ENCODE measurements at regions not wholly inside any gene's neighbourhood (a gene's known extent, or its start where the extent isn't known, plus 50 kb on each side); places are given as distances from the start of the nearest gene placed in this dataset.

DNA sequence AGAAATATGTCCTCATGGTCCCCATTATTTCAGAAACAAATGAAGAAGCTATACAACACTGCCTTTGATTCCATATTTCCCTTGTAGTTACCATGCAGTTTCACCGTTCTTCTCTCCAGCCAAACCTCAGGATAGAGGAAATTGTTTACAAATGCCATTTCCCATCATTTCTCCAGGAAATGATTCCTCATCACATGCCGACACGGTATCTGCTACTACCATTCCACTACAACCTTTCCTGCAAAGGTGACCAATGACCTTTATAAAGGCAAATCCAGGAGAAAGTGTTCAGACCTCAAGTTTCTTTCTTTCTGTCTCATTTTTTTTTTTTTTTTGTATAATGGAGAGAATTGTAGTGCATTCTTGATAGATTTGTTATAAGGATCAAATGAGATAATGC, 460.8 kb upstream of the CDH20 start:
- Histone ChIP-seq H3K9me3 (ENCODE audit: control insufficient read depth in 1 of 2, low read length in 2 of 2) (no peaks in the 10 kb centered on the region), H3K27ac (ENCODE audit: low read depth, low read length) (no peak overlapping the region), H3K27me3 (ENCODE audit: control insufficient read depth in 1 of 2, insufficient read depth in 2 of 2, low read length in 2 of 2) (no peaks in the 10 kb centered on the region), H3K36me3 (ENCODE audit: control insufficient read depth in 1 of 2, insufficient read depth in 2 of 2, low read length in 2 of 2) (no peaks in the 10 kb centered on the region), H3K4me3 (ENCODE audit: low read depth in 1 of 2, low read length in 2 of 2) (no peak overlapping the region), H3K9ac (ENCODE audit: low read depth in 1 of 2, low read length in 2 of 2) (no peak overlapping the region), H3K4me1 (ENCODE audit: control insufficient read depth in 1 of 2, insufficient read depth in 2 of 2, low read length in 2 of 2) (no peaks in the 10 kb centered on the region)

DNA sequence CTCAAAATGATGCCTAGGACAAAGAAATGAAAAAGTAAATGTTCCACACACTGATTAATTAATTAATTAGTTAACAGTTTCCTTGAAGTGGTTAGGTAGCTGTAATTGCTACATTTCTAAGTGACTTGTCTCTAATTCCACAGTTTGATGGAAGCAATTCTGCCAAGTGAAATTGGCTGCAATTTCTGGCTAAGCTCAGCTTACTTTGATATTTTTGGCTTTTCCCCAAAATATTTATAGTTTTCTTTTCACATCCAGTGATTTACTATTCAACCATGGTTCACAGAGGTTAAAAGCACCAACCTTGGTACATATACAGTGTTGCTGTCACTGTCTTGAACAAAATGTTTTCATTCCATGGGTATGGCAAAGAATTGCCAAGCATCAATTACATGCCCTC, 459.5 kb upstream of the CDH20 start:
- Histone ChIP-seq H3K4me3 (ENCODE audit: low read depth in 1 of 2, low read length in 2 of 2) (no peak overlapping the region), H3K4me1 (ENCODE audit: control insufficient read depth in 1 of 2, insufficient read depth in 2 of 2, low read length in 2 of 2) (no peaks in the 10 kb centered on the region), H3K36me3 (ENCODE audit: control insufficient read depth in 1 of 2, insufficient read depth in 2 of 2, low read length in 2 of 2) (no peaks in the 10 kb centered on the region), H3K27me3 (ENCODE audit: control insufficient read depth in 1 of 2, insufficient read depth in 2 of 2, low read length in 2 of 2) (no peaks in the 10 kb centered on the region), H3K27ac (ENCODE audit: low read depth, low read length) (no peak overlapping the region), H3K9me3 (ENCODE audit: control insufficient read depth in 1 of 2, low read length in 2 of 2) (no peaks in the 10 kb centered on the region), H3K9ac (ENCODE audit: low read depth in 1 of 2, low read length in 2 of 2) (no peak overlapping the region)

DNA sequence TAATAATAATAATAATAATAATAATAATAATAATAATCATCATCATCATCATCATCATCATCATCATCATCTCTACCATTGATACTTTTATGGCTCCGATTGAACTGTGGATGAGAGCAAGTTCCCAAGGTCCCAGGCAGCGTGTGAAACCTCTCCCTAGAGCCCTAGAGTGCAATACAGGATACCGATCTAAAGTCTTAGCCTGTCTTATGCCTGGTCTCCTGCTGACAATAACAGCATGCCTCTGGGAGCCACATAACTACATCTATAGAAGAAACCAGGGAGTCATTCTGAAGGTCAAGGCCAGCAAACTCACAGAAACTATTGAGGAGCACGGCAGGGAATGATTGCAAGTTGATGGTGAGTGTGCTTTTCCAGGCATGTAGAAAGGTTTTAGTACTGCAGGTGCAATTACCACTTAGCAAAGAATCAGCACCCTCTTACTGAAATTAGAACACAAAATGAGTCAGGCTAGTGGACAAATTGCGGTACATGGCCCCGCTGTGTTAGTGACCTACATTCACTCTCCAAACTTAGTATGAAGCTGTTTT, 457.2 kb upstream of the CDH20 start:
- no peaks in the 10 kb centered on the region for H3K9me3 ChIP-seq (ENCODE audit: control insufficient read depth in 1 of 2, low read length in 2 of 2)
- no peaks in the 10 kb centered on the region for H3K27me3 ChIP-seq (ENCODE audit: control insufficient read depth in 1 of 2, insufficient read depth in 2 of 2, low read length in 2 of 2)
- H3K27ac ChIP-seq (ENCODE audit: low read depth, low read length), result no peak overlapping the region
- no peak overlapping the region for H3K9ac ChIP-seq (ENCODE audit: low read depth in 1 of 2, low read length in 2 of 2)
- H3K36me3 ChIP-seq (ENCODE audit: control insufficient read depth in 1 of 2, insufficient read depth in 2 of 2, low read length in 2 of 2), result no peaks in the 10 kb centered on the region
- no peak overlapping the region for H3K4me3 ChIP-seq (ENCODE audit: low read depth in 1 of 2, low read length in 2 of 2)
- H3K4me1 ChIP-seq (ENCODE audit: control insufficient read depth in 1 of 2, insufficient read depth in 2 of 2, low read length in 2 of 2), result no peaks in the 10 kb centered on the region

DNA sequence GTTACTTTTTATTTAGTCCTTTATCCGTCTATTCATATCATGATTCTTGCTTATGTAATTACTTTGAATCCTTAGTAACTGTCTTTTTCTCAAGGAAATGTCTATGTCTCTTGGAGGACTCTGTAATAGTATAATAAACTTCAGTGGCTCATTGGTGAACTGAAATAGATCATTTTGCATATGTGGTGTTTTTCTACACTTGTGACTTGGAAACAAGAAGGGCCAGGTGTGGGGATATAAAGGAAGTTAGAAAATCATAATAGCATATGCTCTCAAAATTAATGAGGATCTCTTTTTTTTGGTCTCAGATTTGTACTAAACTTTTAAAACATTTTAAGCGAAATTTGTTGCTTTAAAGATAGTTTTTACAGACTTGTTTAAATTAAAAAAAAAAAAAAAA, 453.0 kb upstream of the CDH20 start:
- H3K4me1 ChIP-seq (ENCODE audit: control insufficient read depth in 1 of 2, insufficient read depth in 2 of 2, low read length in 2 of 2), result no peaks in the 10 kb centered on the region
- H3K27ac ChIP-seq (ENCODE audit: low read depth, low read length), result no peak overlapping the region
- H3K27me3 ChIP-seq (ENCODE audit: control insufficient read depth in 1 of 2, insufficient read depth in 2 of 2, low read length in 2 of 2), result no peaks in the 10 kb centered on the region
- H3K9ac ChIP-seq (ENCODE audit: low read depth in 1 of 2, low read length in 2 of 2), result no peak overlapping the region
- H3K36me3 ChIP-seq (ENCODE audit: control insufficient read depth in 1 of 2, insufficient read depth in 2 of 2, low read length in 2 of 2), result no peaks in the 10 kb centered on the region
- no peaks in the 10 kb centered on the region for H3K9me3 ChIP-seq (ENCODE audit: control insufficient read depth in 1 of 2, low read length in 2 of 2)
- H3K4me3 ChIP-seq (ENCODE audit: low read depth in 1 of 2, low read length in 2 of 2), result no peak overlapping the region

DNA sequence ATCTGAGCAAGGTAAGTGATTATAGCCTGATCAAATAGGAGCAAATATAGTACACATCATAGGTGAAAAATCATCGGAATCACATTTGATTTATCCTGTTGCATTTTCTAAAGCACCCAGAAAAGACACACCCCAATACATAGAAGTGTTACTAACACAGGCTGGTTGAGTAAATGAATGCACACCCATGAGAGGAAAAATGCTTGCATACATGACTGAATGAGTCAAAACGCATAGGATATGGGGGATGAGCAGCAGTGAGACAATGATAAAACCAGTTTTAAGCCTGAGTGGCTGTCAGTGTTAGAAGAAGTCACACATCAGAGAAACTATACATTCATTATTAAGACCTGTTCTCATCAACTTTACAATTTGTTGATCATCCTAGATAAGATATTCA, 449.6 kb upstream of the CDH20 start:
- Histone ChIP-seq H3K36me3 (ENCODE audit: control insufficient read depth in 1 of 2, insufficient read depth in 2 of 2, low read length in 2 of 2) (no peaks in the 10 kb centered on the region), H3K4me1 (ENCODE audit: control insufficient read depth in 1 of 2, insufficient read depth in 2 of 2, low read length in 2 of 2) (no peaks in the 10 kb centered on the region), H3K9me3 (ENCODE audit: control insufficient read depth in 1 of 2, low read length in 2 of 2) (no peaks in the 10 kb centered on the region), H3K27ac (ENCODE audit: low read depth, low read length) (no peak overlapping the region), H3K27me3 (ENCODE audit: control insufficient read depth in 1 of 2, insufficient read depth in 2 of 2, low read length in 2 of 2) (no peaks in the 10 kb centered on the region), H3K4me3 (ENCODE audit: low read depth in 1 of 2, low read length in 2 of 2) (no peak overlapping the region), H3K9ac (ENCODE audit: low read depth in 1 of 2, low read length in 2 of 2) (no peak overlapping the region)

DNA sequence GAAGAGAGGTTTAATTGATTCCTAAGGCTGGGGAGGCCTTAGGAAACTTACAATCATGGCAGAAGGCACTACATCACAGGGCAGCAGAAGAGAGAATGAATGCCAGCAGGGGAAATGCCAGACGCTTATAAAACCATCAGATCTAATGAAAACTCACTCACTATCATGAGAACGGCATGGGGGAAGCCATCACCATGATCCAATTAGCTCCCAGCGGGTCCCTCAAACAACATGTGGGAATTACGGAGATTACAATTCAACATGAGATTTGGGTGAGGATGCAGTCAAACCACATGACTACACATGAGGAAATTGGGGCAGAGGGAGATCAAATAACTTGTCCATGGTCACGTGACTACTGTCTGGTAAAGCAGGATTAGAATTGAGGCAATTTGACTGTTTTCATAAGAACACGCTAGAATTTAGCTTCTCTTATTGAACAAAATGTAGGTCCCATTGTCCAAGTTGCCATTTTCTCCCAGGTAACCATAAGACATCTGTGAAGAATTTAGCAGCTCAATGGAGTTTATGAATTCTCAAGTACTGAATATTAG, 445.1 kb upstream of the CDH20 start:
- Histone ChIP-seq H3K4me3 (ENCODE audit: low read depth in 1 of 2, low read length in 2 of 2) (no peak overlapping the region), H3K36me3 (ENCODE audit: control insufficient read depth in 1 of 2, insufficient read depth in 2 of 2, low read length in 2 of 2) (no peaks in the 10 kb centered on the region), H3K27me3 (ENCODE audit: control insufficient read depth in 1 of 2, insufficient read depth in 2 of 2, low read length in 2 of 2) (no peaks in the 10 kb centered on the region), H3K4me1 (ENCODE audit: control insufficient read depth in 1 of 2, insufficient read depth in 2 of 2, low read length in 2 of 2) (no peaks in the 10 kb centered on the region), H3K9ac (ENCODE audit: low read depth in 1 of 2, low read length in 2 of 2) (no peak overlapping the region), H3K9me3 (ENCODE audit: control insufficient read depth in 1 of 2, low read length in 2 of 2) (no peaks in the 10 kb centered on the region), H3K27ac (ENCODE audit: low read depth, low read length) (no peak overlapping the region)

DNA sequence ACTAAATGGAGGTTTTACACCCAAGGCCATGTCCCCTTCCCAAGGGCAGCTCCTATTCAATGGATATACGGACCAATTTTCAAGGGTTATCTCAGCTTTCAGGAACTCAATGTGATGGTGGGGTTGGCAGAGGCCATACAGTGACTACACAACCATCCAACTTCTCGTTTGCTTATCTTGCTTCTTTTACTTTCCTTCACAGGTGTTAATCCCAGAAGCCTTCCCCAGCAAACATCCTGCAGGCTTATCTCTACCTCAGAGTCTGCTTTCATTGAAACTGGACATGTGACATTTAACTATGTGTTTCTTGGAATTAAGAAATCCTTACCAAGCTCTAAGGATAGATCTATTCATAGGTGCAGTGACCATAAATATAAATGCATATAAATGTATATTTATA, 443.8 kb upstream of the CDH20 start:
- Histone ChIP-seq H3K9ac (ENCODE audit: low read depth in 1 of 2, low read length in 2 of 2) (no peak overlapping the region), H3K4me1 (ENCODE audit: control insufficient read depth in 1 of 2, insufficient read depth in 2 of 2, low read length in 2 of 2) (no peaks in the 10 kb centered on the region), H3K4me3 (ENCODE audit: low read depth in 1 of 2, low read length in 2 of 2) (no peak overlapping the region), H3K36me3 (ENCODE audit: control insufficient read depth in 1 of 2, insufficient read depth in 2 of 2, low read length in 2 of 2) (no peaks in the 10 kb centered on the region), H3K27ac (ENCODE audit: low read depth, low read length) (no peak overlapping the region), H3K9me3 (ENCODE audit: control insufficient read depth in 1 of 2, low read length in 2 of 2) (no peaks in the 10 kb centered on the region), H3K27me3 (ENCODE audit: control insufficient read depth in 1 of 2, insufficient read depth in 2 of 2, low read length in 2 of 2) (no peaks in the 10 kb centered on the region)

DNA sequence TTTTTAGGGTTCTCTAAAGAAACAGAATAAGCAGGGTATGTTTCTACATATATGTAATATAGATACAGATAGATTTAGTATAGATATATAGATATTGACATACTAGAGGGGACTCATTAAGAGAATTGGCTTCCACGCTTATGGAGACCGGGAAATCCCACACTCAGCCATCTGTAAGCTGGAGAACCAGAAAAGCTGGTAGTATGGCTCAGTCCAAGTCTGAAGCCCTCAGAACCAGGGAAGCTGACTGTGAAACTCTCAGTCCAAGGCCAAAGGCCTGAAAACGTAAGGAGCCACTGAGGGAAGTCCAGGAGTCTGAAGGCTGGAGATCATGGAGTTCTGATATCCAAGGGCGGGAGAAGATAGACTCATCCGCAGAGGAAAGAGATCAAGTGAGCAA, 441.3 kb upstream of the CDH20 start:
- no peak overlapping the region for H3K27ac ChIP-seq (ENCODE audit: low read depth, low read length)

DNA sequence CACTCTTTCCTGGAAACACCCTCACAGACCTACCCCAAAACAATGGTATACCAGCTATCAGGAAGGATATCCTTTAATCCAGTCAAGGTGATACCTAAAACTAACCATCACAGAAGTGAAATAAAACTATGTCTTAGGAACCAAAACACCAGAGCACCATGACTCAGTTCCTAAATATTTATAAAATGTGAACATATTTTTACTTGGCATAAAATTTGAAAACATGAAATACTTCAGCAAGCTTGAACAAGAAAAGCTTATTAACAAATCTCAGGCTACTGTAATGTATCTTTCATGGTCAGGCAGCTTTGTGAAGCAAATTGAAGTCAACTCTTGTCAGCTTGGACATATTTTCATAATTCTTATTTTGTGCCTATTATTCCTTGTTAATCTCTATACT, 440.8 kb upstream of the CDH20 start:
- Histone ChIP-seq H3K27me3 (ENCODE audit: control insufficient read depth in 1 of 2, insufficient read depth in 2 of 2, low read length in 2 of 2) (no peaks in the 10 kb centered on the region), H3K9me3 (ENCODE audit: control insufficient read depth in 1 of 2, low read length in 2 of 2) (no peaks in the 10 kb centered on the region), H3K4me3 (ENCODE audit: low read depth in 1 of 2, low read length in 2 of 2) (no peak overlapping the region), H3K9ac (ENCODE audit: low read depth in 1 of 2, low read length in 2 of 2) (no peak overlapping the region), H3K27ac (ENCODE audit: low read depth, low read length) (no peak overlapping the region), H3K4me1 (ENCODE audit: control insufficient read depth in 1 of 2, insufficient read depth in 2 of 2, low read length in 2 of 2) (no peaks in the 10 kb centered on the region), H3K36me3 (ENCODE audit: control insufficient read depth in 1 of 2, insufficient read depth in 2 of 2, low read length in 2 of 2) (no peaks in the 10 kb centered on the region)

More for the DNA sequence above, 441.3 kb upstream of the CDH20 start:
- no peaks in the 10 kb centered on the region for H3K27me3 ChIP-seq (ENCODE audit: control insufficient read depth in 1 of 2, insufficient read depth in 2 of 2, low read length in 2 of 2)
- H3K9me3 ChIP-seq (ENCODE audit: control insufficient read depth in 1 of 2, low read length in 2 of 2), result no peaks in the 10 kb centered on the region
- no peak overlapping the region for H3K9ac ChIP-seq (ENCODE audit: low read depth in 1 of 2, low read length in 2 of 2)
- no peak overlapping the region for H3K4me3 ChIP-seq (ENCODE audit: low read depth in 1 of 2, low read length in 2 of 2)
- H3K4me1 ChIP-seq (ENCODE audit: control insufficient read depth in 1 of 2, insufficient read depth in 2 of 2, low read length in 2 of 2), result no peaks in the 10 kb centered on the region
- H3K36me3 ChIP-seq (ENCODE audit: control insufficient read depth in 1 of 2, insufficient read depth in 2 of 2, low read length in 2 of 2), result no peaks in the 10 kb centered on the region

DNA sequence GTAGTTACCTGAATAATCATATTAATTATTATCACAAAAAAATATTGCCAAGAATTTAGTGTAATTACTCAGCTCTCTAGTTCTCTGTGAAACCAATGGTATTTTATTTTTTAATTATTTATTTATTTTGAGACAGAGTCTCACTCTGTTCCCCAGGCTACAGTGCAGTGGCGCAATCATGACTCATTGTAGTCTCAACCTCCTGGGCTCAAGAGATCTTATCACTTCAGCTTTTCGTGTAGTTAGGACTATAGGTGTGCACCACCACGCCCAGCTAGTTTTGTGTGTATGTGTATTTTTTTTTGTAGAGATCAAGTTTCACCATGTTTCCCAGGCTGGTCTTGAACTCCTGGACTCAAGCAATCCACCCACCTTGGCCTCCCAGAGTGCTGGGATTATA, 440.4 kb upstream of the CDH20 start:
- no peaks in the 10 kb centered on the region for H3K4me1 ChIP-seq (ENCODE audit: control insufficient read depth in 1 of 2, insufficient read depth in 2 of 2, low read length in 2 of 2)
- H3K36me3 ChIP-seq (ENCODE audit: control insufficient read depth in 1 of 2, insufficient read depth in 2 of 2, low read length in 2 of 2), result no peaks in the 10 kb centered on the region
- H3K27ac ChIP-seq (ENCODE audit: low read depth, low read length), result no peak overlapping the region
- no peaks in the 10 kb centered on the region for H3K9me3 ChIP-seq (ENCODE audit: control insufficient read depth in 1 of 2, low read length in 2 of 2)
- no peaks in the 10 kb centered on the region for H3K27me3 ChIP-seq (ENCODE audit: control insufficient read depth in 1 of 2, insufficient read depth in 2 of 2, low read length in 2 of 2)
- no peak overlapping the region for H3K9ac ChIP-seq (ENCODE audit: low read depth in 1 of 2, low read length in 2 of 2)
- H3K4me3 ChIP-seq (ENCODE audit: low read depth in 1 of 2, low read length in 2 of 2), result no peak overlapping the region
